ENCODE measurements at regions not wholly inside any gene's neighbourhood (a gene's known extent, or its start where the extent isn't known, plus 50 kb on each side); places are given as distances from the start of the nearest gene placed in this dataset.
"Not testable (repeated sequence)": the region's sequence is repeated elsewhere in the genome, so short reads cannot be mapped to it uniquely, and the experiment has no call there.

DNA sequence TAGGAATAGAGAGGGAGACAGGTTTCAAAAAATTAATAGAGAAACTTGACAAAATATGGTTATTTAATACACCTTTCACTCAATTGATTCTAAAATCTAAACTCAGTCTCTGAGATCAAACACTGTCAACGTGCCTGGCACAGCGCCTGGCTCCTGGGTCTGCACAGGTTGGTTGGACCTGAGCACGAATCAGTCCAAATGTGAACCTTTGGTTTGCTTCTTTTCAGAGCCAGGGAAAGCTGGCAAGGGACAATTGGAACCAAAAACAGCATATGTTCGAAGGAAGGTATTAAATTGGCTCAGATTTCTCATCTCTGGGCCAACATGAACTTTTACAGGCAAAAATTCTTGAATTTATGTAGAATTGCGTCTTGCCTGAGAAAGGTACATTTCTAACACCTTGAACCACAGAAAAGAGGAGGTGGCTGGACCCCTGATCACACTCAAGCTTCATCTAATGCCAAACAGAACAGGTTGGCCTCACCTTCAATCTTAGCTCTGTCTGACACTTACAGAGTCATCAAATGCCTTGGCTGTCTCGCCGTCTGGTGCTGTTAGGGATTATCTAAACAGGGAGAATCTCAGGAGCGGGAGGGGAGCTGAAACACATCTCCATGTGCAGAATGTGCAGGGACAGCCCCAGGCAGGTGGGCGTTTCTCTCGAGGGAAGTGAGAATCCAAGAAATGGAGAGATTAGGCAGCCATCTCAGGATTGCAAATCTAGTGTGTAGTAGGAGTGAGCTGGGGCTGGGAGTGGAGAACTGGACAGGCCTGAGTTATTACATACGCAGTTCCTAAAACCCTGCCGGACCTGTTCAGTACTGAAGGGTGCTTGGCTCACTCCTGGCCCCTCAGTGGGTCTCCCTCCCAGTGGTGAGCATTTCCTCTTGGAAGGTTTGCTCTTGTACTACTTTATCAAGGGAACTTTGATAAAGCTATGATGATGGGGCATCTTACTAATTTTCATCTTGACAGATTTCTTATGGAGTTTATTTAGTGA lies 442.2 kb upstream of the B3GAT1 start:
- Histone ChIP-seq H3K27ac (no peak overlapping the region), H3K4me1 (no peaks in the 10 kb centered on the region), H3K9me3 (no peaks in the 10 kb centered on the region), H3K27me3 (no peaks in the 10 kb centered on the region), H3K36me3 (no peaks in the 10 kb centered on the region), H3K4me3 (no peak overlapping the region)
- intact Hi-C loops (cut with DNase I) = no loop called here
- TF ChIP-seq, protein P1, sequence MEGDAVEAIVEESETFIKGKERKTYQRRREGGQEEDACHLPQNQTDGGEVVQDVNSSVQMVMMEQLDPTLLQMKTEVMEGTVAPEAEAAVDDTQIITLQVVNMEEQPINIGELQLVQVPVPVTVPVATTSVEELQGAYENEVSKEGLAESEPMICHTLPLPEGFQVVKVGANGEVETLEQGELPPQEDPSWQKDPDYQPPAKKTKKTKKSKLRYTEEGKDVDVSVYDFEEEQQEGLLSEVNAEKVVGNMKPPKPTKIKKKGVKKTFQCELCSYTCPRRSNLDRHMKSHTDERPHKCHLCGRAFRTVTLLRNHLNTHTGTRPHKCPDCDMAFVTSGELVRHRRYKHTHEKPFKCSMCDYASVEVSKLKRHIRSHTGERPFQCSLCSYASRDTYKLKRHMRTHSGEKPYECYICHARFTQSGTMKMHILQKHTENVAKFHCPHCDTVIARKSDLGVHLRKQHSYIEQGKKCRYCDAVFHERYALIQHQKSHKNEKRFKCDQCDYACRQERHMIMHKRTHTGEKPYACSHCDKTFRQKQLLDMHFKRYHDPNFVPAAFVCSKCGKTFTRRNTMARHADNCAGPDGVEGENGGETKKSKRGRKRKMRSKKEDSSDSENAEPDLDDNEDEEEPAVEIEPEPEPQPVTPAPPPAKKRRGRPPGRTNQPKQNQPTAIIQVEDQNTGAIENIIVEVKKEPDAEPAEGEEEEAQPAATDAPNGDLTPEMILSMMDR (IDR thresholded peaks at IDR 0.05) = no peak
- TF ChIP-seq POLR2AphosphoS5 (IDR thresholded peaks at IDR 0.05; ENCODE audit: insufficient read depth in 1 of 2, low read depth in 1 of 2) (no peak), POLR2A (IDR thresholded peaks at IDR 0.05) (no peak)
- DNase-seq (ENCODE audit: extremely low spot score in 2 of 2) = no peak

DNA sequence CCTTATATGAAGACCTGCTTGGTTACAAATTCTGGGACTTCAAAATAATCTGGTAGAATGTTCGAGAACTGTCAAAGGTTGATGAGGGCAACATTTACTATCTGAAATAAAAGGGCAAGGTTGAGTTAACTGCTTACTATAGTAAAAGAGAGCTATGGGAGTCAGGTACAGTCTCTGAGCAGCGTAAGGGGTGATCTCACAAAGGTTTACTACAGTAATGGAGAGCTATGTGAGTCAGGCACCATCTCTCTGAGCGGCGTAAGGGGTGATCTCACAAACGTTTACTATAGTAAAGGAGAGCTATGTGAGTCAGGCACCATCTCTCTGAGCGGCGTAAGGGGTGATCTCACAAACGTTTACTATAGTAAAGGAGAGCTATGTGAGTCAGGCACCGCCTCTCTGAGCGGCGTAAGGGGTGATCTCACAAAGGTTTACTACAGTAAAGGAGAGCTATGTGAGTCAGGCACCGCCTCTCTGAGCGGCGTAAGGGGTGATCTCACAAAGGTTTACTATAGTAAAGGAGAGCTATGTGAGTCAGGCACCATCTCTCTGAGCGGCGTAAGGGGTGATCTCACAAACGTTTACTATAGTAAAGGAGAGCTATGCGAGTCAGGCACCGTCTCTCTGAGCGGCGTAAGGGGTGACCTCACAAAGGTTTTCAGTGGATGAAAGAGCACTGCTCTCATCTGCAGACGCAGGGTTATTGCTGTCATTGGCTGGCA lies 439.6 kb upstream of the B3GAT1 start:
- intact Hi-C loops (cut with DNase I); H3K9me3 ChIP-seq; H3K27me3 ChIP-seq; H3K4me3 ChIP-seq; H3K4me1 ChIP-seq; DNase-seq (ENCODE audit: extremely low spot score in 2 of 2); H3K27ac ChIP-seq; H3K36me3 ChIP-seq: not testable (repeated sequence)

DNA sequence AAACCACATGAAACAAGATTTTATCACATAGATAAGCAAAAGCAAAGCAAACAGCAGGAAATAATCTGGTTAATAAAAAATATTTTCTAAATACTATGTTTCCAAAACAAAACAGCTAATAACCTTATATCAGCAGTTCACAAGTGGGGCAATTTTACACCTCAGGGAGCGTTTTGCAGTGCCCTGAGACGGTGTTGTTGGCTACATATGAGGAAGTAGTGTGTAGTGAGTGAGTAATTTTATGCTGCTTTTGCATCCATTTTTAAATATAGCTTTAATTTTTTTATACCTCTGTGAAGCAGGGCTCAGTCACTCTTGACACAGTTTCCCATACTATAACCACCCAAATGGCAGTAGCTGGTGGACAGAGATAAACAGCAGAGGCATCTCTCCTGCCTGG lies 438.5 kb upstream of the B3GAT1 start:
- TF ChIP-seq POLR2A (IDR thresholded peaks at IDR 0.05) = no peak
- TF ChIP-seq, protein P1 (IDR thresholded peaks at IDR 0.05) = no peak
- no peak for TF ChIP-seq POLR2AphosphoS5 (IDR thresholded peaks at IDR 0.05; ENCODE audit: insufficient read depth in 1 of 2, low read depth in 1 of 2)
- Histone ChIP-seq H3K9me3 (no peaks in the 10 kb centered on the region), H3K36me3 (no peaks in the 10 kb centered on the region), H3K27ac (no peak overlapping the region), H3K27me3 (no peaks in the 10 kb centered on the region), H3K4me1 (no peaks in the 10 kb centered on the region), H3K4me3 (no peak overlapping the region)
- intact Hi-C loops (cut with DNase I) = no loop called here
- no peak for DNase-seq (ENCODE audit: extremely low spot score in 2 of 2)

DNA sequence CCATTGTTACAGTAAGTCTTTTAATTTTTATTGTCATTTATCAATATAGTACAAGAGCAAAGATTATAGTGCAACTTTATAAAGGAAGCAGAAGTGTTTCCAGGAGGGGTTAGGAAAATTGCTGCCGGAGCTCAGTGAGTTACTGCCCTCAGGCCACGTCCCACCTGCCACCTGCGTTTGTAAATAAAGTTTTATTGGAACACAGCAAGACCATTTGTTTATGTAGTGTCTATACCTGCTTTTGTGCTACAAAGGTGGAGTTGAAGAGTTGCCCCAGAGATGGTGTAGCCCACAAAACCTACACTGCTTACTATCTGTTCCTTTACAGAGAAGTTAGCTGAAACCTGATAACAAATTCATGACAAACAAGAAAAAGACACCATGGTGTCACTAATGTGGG lies 437.8 kb upstream of the B3GAT1 start:
- Histone ChIP-seq H3K4me3 (no peak overlapping the region), H3K36me3 (no peaks in the 10 kb centered on the region), H3K27me3 (no peaks in the 10 kb centered on the region), H3K9me3 (no peaks in the 10 kb centered on the region), H3K27ac (no peak overlapping the region), H3K4me1 (no peaks in the 10 kb centered on the region)
- intact Hi-C loops (cut with DNase I) = no loop called here
- no peak for DNase-seq (ENCODE audit: extremely low spot score in 2 of 2)
- TF ChIP-seq, protein P1 (IDR thresholded peaks at IDR 0.05) = no peak
- TF ChIP-seq POLR2AphosphoS5 (IDR thresholded peaks at IDR 0.05; ENCODE audit: insufficient read depth in 1 of 2, low read depth in 1 of 2) (no peak), POLR2A (IDR thresholded peaks at IDR 0.05) (no peak)

DNA sequence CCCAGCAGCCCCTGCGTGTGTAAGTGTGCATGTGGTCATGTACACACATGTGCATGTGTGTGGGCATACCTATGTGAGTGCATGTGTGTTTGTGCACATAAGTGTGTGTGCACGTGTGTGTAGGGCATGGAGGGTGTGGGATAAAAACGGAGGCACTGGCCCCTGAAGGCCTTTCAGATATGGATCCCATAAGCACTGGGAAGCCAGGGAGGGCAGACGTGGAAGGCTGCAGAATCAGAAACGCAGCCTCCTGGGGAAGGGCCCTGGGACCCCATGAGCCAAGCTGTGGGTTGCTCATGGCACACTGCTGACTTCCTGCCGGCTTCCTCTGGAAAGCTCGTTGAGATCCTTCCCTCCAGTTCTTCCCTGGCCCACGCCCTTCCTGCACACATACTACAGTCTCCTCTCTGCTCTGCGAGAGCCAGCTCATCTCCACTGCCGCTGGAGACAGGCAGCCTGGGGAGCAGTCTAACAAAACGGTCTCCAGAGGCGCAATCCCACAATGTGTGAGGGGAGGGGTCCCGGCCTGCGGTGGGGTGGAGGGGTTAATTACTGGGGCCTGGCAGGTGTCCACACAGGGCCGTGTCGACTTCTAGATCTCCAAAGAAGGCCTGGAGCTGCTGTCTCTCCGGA lies 435.2 kb upstream of the B3GAT1 start:
- H3K4me3 ChIP-seq = no peak overlapping the region
- no peak overlapping the region for H3K27ac ChIP-seq
- no peaks in the 10 kb centered on the region for H3K9me3 ChIP-seq
- DNase-seq (ENCODE audit: extremely low spot score in 2 of 2) = peak in 1 of 2 donors; percentile 71
- intact Hi-C loops (cut with DNase I) = no loop called here
- TF ChIP-seq POLR2A (IDR thresholded peaks at IDR 0.05) = no peak
- no peak for TF ChIP-seq POLR2AphosphoS5 (IDR thresholded peaks at IDR 0.05; ENCODE audit: insufficient read depth in 1 of 2, low read depth in 1 of 2)
- TF ChIP-seq, protein P1 (IDR thresholded peaks at IDR 0.05) = no peak
- no peaks in the 10 kb centered on the region for H3K27me3 ChIP-seq
- no peaks in the 10 kb centered on the region for H3K36me3 ChIP-seq
- H3K4me1 ChIP-seq = no peaks in the 10 kb centered on the region
